IMR-90 (cell line): ENCODE measurements at regions not wholly inside any gene's neighbourhood (a gene's known extent, or its start where the extent isn't known, plus 50 kb on each side); places are given as distances from the start of the nearest gene placed in this dataset.
A peak's percentile ranks its signal among the peaks of the same experiment; 100 is the strongest.

ENCODE experiments used
- ATAC-seq: fragments of 200-7000 bp; cut with Tn5 transposase; 2 replicates; pipeline ENCODE4 v1.9.1; 2020; ENCODE audit warnings: low read depth, mild to moderate bottlenecking, moderate library complexity
- BruUV-seq: library from RNA; stranded (reverse); fragments of 400-500 nt; replicated peaks from 2 replicates; lab custom pipeline; 2021; lab: Mats Ljungman, UMichigan
- CTCF ChIA-PET: fragments of 300-600 bp; formaldehyde crosslinking; extraction: SDS; loops from one replicate; lab custom pipeline; 2021; ENCODE audit warnings: antibody characterized with exemption; lab: Yijun Ruan, JAX
- POLR2A ChIA-PET: fragments of 300-600 bp; sonication (Branson Sonifier 250); formaldehyde crosslinking; loops from one replicate; lab custom pipeline; 2022; ENCODE audit warnings: antibody characterized with exemption; ENCODE audit not compliant: unreplicated experiment; lab: Charles Lee
- DNase-seq: peaks from one replicate; pipeline ENCODE4 v3.0.0; 2013
- H2AFZ ChIP-seq: replicated peaks from 2 replicates; pipeline ENCODE3; 2013; ENCODE audit warnings: low read length, mild to moderate bottlenecking; ENCODE audit not compliant: poor library complexity
- H2AK5ac ChIP-seq: 2 replicates; pipeline ENCODE4 v1.6.1; 2013; ENCODE audit warnings: low read depth, low read length, inconsistent platforms
- H2AK9ac ChIP-seq: replicated peaks from 2 replicates; pipeline ENCODE3; 2013; ENCODE audit warnings: mild to moderate bottlenecking, low read depth, low read length, moderate library complexity; ENCODE audit not compliant: poor library complexity
- H2BK120ac ChIP-seq: 2 replicates; pipeline ENCODE4 v1.6.1; 2013; ENCODE audit warnings: low read depth, low read length, inconsistent platforms
- H2BK15ac ChIP-seq: 3 replicates; pipeline ENCODE4 v1.6.1; 2013; ENCODE audit warnings: low read depth, low read length, inconsistent platforms
- H2BK20ac ChIP-seq: 2 replicates; pipeline ENCODE4 v1.6.1; 2013; ENCODE audit warnings: low read depth, mild to moderate bottlenecking, inconsistent platforms, low read length, moderate library complexity
- H2BK5ac ChIP-seq: 2 replicates; pipeline ENCODE4 v1.6.1; 2013; ENCODE audit warnings: mild to moderate bottlenecking, low read depth, low read length, inconsistent platforms; ENCODE audit not compliant: poor library complexity, severe bottlenecking
- H3K14ac ChIP-seq: replicated peaks from 2 replicates; pipeline ENCODE4 v1.6.1; 2013; ENCODE audit warnings: low read depth, low read length, inconsistent platforms
- H3K18ac ChIP-seq: 2 replicates; pipeline ENCODE4 v1.6.1; 2013; ENCODE audit warnings: low read depth, low read length, control low read depth
- H3K23ac ChIP-seq: 2 replicates; pipeline ENCODE4 v1.6.1; 2013; ENCODE audit warnings: low read depth, low read length, inconsistent platforms
- H3K27ac ChIP-seq: 2 replicates; pipeline ENCODE4 v1.5.1; 2013; ENCODE audit warnings: mild to moderate bottlenecking, control low read depth, low read length; ENCODE audit not compliant: insufficient read depth
- H3K27me3 ChIP-seq: 2 replicates; pipeline ENCODE4 v1.6.1; 2013; ENCODE audit warnings: low read length; ENCODE audit not compliant: control insufficient read depth, insufficient read depth
- H3K36me3 ChIP-seq: 2 replicates; pipeline ENCODE4 v1.6.1; 2013; ENCODE audit warnings: low read length, mixed read lengths; ENCODE audit not compliant: control insufficient read depth, insufficient read depth
- H3K4ac ChIP-seq: 2 replicates; pipeline ENCODE4 v1.6.1; 2013; ENCODE audit warnings: low read depth, low read length, inconsistent platforms
- H3K4me1 ChIP-seq: 2 replicates; pipeline ENCODE4 v1.6.1; 2013; ENCODE audit warnings: low read length, mixed read lengths; ENCODE audit not compliant: control insufficient read depth, insufficient read depth
- H3K4me2 ChIP-seq: 2 replicates; pipeline ENCODE4 v1.6.1; 2013; ENCODE audit warnings: low read depth, mild to moderate bottlenecking, control low read depth, low read length, moderate library complexity
- H3K4me3 ChIP-seq: 2 replicates; pipeline ENCODE4 v1.5.1; 2013; ENCODE audit warnings: low read depth, mild to moderate bottlenecking, control low read depth, low read length, moderate library complexity; ENCODE audit not compliant: insufficient read depth
- H3K56ac ChIP-seq: 2 replicates; pipeline ENCODE4 v1.6.1; 2013; ENCODE audit warnings: low read length, inconsistent platforms; ENCODE audit not compliant: insufficient read depth; ENCODE audit errors: extremely low read depth
- H3K79me1 ChIP-seq, 2 experiments: 2 replicates each; pipeline ENCODE4 v1.6.1; 2013; ENCODE audit warnings: low read length in 2 of 2, inconsistent platforms in 1 of 2, low read depth in 1 of 2
- H3K9ac ChIP-seq: 2 replicates; pipeline ENCODE4 v1.6.1; 2013; ENCODE audit warnings: low read depth, low read length, control low read depth
- H3K9me1 ChIP-seq: 2 replicates; pipeline ENCODE4 v1.6.1; 2013; ENCODE audit warnings: low read length, inconsistent platforms; ENCODE audit not compliant: insufficient read depth
- H3K9me3 ChIP-seq: 2 replicates; pipeline ENCODE4 v1.6.1; 2013; ENCODE audit warnings: low read length; ENCODE audit not compliant: control insufficient read depth, insufficient read depth
- H4K20me1 ChIP-seq: 2 replicates; pipeline ENCODE4 v1.6.1; 2013; ENCODE audit warnings: low read length, inconsistent platforms; ENCODE audit not compliant: insufficient read depth
- H4K5ac ChIP-seq: 2 replicates; pipeline ENCODE4 v1.6.1; 2013; ENCODE audit warnings: mild to moderate bottlenecking, low read depth, low read length, control low read depth
- H4K8ac ChIP-seq, 2 experiments: 2 replicates each; pipeline ENCODE4 v1.6.1; 2013; ENCODE audit warnings: low read depth in 2 of 2, low read length in 2 of 2, control low read depth in 1 of 2, inconsistent platforms in 1 of 2
- H4K91ac ChIP-seq: 2 replicates; pipeline ENCODE4 v1.6.1; 2013; ENCODE audit warnings: low read depth, low read length, inconsistent platforms; ENCODE audit not compliant: insufficient read depth
- CTCF ChIP-seq: conservative IDR thresholded peaks from 2 replicates; pipeline ENCODE4 v1.5.1; 2012; ENCODE audit warnings: mild to moderate bottlenecking, low read depth, low read length, improper control_type of control experiment
- NFE2L2 ChIP-seq: fragments of 150-350 bp; IDR thresholded peaks from 2 replicates; pipeline ENCODE4 v1.6.1; 2016; ENCODE audit warnings: low read depth, mild to moderate bottlenecking, low read length
- RAD21 ChIP-seq: IDR thresholded peaks from 2 replicates; pipeline ENCODE4 v1.6.1; 2012; ENCODE audit warnings: low read length, improper control_type of control experiment
- SMC3 ChIP-seq: fragments of 150-350 bp; IDR thresholded peaks from 2 replicates; pipeline ENCODE4 v1.6.1; 2016; ENCODE audit warnings: low read depth, mild to moderate bottlenecking, antibody characterized with exemption, low read length, moderate library complexity
- WGBS, 2 experiments: methylation state at CpG; one replicate each; pipeline versions ENCODE4 v1.1.5 to v1.1.7; 2013; ENCODE audit warnings: missing lambda C conversion rate in 2 of 2; ENCODE audit not compliant: insufficient read length in 1 of 2; ENCODE audit errors: extremely low coverage in 2 of 2; 5-methylcytosine and 5-hydroxymethylcytosine counted together
- dilution Hi-C: fragments of 300-500 bp; cut with HindIII; formaldehyde crosslinking; loops from one replicate; pipeline ENCODE4 v1.14.3; 2018; ENCODE audit warnings: low sequenced_read_pairs; ENCODE audit not compliant: unreplicated experiment
- in situ Hi-C: fragments of 300-500 bp; cut with MboI; formaldehyde crosslinking; loops from 3 replicates; pipeline ENCODE4 v1.14.3; 2019; ENCODE audit warnings: low sequenced_read_pairs, inconsistent platforms, mixed read lengths
- intact Hi-C: fragments of 100-400 bp; cut with micrococcal nuclease; formaldehyde crosslinking; loops from 2 replicates; pipeline ENCODE4 v1.10.0; 2022

GRCh38 chr3:90092994-90093393 lies 985.6 kb downstream of the EPHA3 start:
- peak; percentile 17; the same call in 1 of the 2 replicates for TF ChIP-seq SMC3
- peak; percentile 44 for TF ChIP-seq CTCF
- TF ChIP-seq NFE2L2: no peak
- TF ChIP-seq RAD21: peak; percentile 37

More at GRCh38 chr3:90092994-90093393, 985.6 kb downstream of the EPHA3 start:
- dilution Hi-C loops (no loop called here), intact Hi-C loops (loop anchor here (5.0 to 10.0 kb wide), 3 partner anchors 798 to 1876 kb away; partner anchors contain the start of gene EPHA3), in situ Hi-C loops (loop anchor here (10.0 to 25.0 kb wide), 2 partner anchors 94 to 1888 kb away; no protein-coding TSS in a partner anchor)
- H3K27ac ChIP-seq: no peak overlapping the region
- ChIA-PET CTCF (interaction anchor here (1.0 to 2.1 kb wide), 2 partner anchors 31 to 1874 kb away, joined by 3 to 5 read pairs; no protein-coding TSS in a partner anchor), POLR2A (no interaction called here)
- BruUV-seq: no TSS peak
- no peaks in the 10 kb centered on the region for H3K4me1 ChIP-seq
- no peak for ATAC-seq
- H2BK20ac ChIP-seq: no peak overlapping the region
- no peak overlapping the region for H3K18ac ChIP-seq
- H4K8ac ChIP-seq: no peak overlapping the region
- H3K27me3 ChIP-seq: no peaks in the 10 kb centered on the region
- no peaks in the 10 kb centered on the region for H3K36me3 ChIP-seq
- no peak overlapping the region for H3K14ac ChIP-seq
- no peak overlapping the region for H4K5ac ChIP-seq
- no peak overlapping the region for H4K91ac ChIP-seq
- no peak overlapping the region for H3K23ac ChIP-seq
- peak; percentile 5 for DNase-seq
- H3K79me1 ChIP-seq: no peaks in the 10 kb centered on the region
- H3K56ac ChIP-seq: no peak overlapping the region
- no peaks in the 10 kb centered on the region for H4K20me1 ChIP-seq
- no peaks in the 10 kb centered on the region for H3K9me3 ChIP-seq
- no peak overlapping the region for H2AK9ac ChIP-seq
- no peak overlapping the region for H2BK15ac ChIP-seq
- H2AFZ ChIP-seq: no peak overlapping the region
- no peaks in the 10 kb centered on the region for H3K9me1 ChIP-seq
- no CpG with 5 or more reads among the region's 1 CpG for WGBS, 2 experiments
- no peak overlapping the region for H2BK5ac ChIP-seq
- H3K4ac ChIP-seq: no peak overlapping the region
- H3K9ac ChIP-seq: no peak overlapping the region
- no peak overlapping the region for H2BK120ac ChIP-seq
- H3K4me3 ChIP-seq: no peak overlapping the region
- H3K4me2 ChIP-seq: no peak overlapping the region
- H2AK5ac ChIP-seq: no peak overlapping the region
